ENCODE measurements at regions not wholly inside any gene's neighbourhood (a gene's known extent, or its start where the extent isn't known, plus 50 kb on each side); places are given as distances from the start of the nearest gene placed in this dataset.

GRCh38 chr1:216958569-216958968 lies 235.3 kb upstream of the ESRRG start:
- no peak for DNase-seq (ENCODE audit: low spot score)
- no peak for TF ChIP-seq CTCF (IDR thresholded peaks at IDR 0.05)
- Histone ChIP-seq H3K4me3 (no peak overlapping the region), H3K9me3 (no peaks in the 10 kb centered on the region), H3K36me3 (no peaks in the 10 kb centered on the region), H3K27me3 (replicated peaks; ENCODE audit: insufficient read depth) (no peaks in the 10 kb centered on the region), H3K4me1 (ENCODE audit: control insufficient read depth in 1 of 2, low read depth in 2 of 2) (no peaks in the 10 kb centered on the region), H3K27ac (no peak overlapping the region)
- ATAC-seq (ENCODE audit: insufficient number of reproducible peaks, low FRiP score, low read depth): no peak

GRCh38 chr1:216953495-216953894 lies 230.3 kb upstream of the ESRRG start:
- H3K27ac ChIP-seq: no peak overlapping the region
- no peaks in the 10 kb centered on the region for H3K9me3 ChIP-seq
- no peak for ATAC-seq (ENCODE audit: insufficient number of reproducible peaks, low FRiP score, low read depth)
- no peaks in the 10 kb centered on the region for H3K4me1 ChIP-seq (ENCODE audit: control insufficient read depth in 1 of 2, low read depth in 2 of 2)
- DNase-seq (ENCODE audit: low spot score): no peak
- H3K27me3 ChIP-seq (replicated peaks; ENCODE audit: insufficient read depth): no peaks in the 10 kb centered on the region
- no peak for TF ChIP-seq CTCF (IDR thresholded peaks at IDR 0.05)
- H3K4me3 ChIP-seq: no peak overlapping the region
- H3K36me3 ChIP-seq: no peaks in the 10 kb centered on the region

- Histone ChIP-seq H3K4me3 (no peak overlapping the region), H3K27me3 (replicated peaks; ENCODE audit: insufficient read depth) (no peaks in the 10 kb centered on the region), H3K4me1 (ENCODE audit: control insufficient read depth in 1 of 2, low read depth in 2 of 2) (no peaks in the 10 kb centered on the region), H3K27ac (no peak overlapping the region), H3K9me3 (no peaks in the 10 kb centered on the region), H3K36me3 (no peaks in the 10 kb centered on the region)
- ATAC-seq (ENCODE audit: insufficient number of reproducible peaks, low FRiP score, low read depth) (no peak), DNase-seq (ENCODE audit: low spot score) (no peak)
- TF ChIP-seq CTCF (IDR thresholded peaks at IDR 0.05): no peak
These were observed 229.6 kb upstream of the ESRRG start for GRCh38 chr1:216952864-216953263.

- DNase-seq (ENCODE audit: low spot score) (no peak), ATAC-seq (ENCODE audit: insufficient number of reproducible peaks, low FRiP score, low read depth) (no peak)
- no peak overlapping the region for H3K27ac ChIP-seq
- no peaks in the 10 kb centered on the region for H3K27me3 ChIP-seq (replicated peaks; ENCODE audit: insufficient read depth)
- no peaks in the 10 kb centered on the region for H3K36me3 ChIP-seq
- no peaks in the 10 kb centered on the region for H3K4me1 ChIP-seq (ENCODE audit: control insufficient read depth in 1 of 2, low read depth in 2 of 2)
- H3K9me3 ChIP-seq: no peaks in the 10 kb centered on the region
- H3K4me3 ChIP-seq: no peak overlapping the region
- TF ChIP-seq CTCF (IDR thresholded peaks at IDR 0.05): no peak
These were observed 222.4 kb upstream of the ESRRG start for GRCh38 chr1:216945538-216946080.

- Histone ChIP-seq H3K27ac (no peak overlapping the region), H3K4me1 (ENCODE audit: control insufficient read depth in 1 of 2, low read depth in 2 of 2) (no peaks in the 10 kb centered on the region), H3K36me3 (no peaks in the 10 kb centered on the region), H3K9me3 (no peaks in the 10 kb centered on the region), H3K4me3 (no peak overlapping the region), H3K27me3 (replicated peaks; ENCODE audit: insufficient read depth) (no peaks in the 10 kb centered on the region)
- ATAC-seq (ENCODE audit: insufficient number of reproducible peaks, low FRiP score, low read depth): no peak
- TF ChIP-seq CTCF (IDR thresholded peaks at IDR 0.05): no peak
- DNase-seq (ENCODE audit: low spot score): no peak
These were observed 221.8 kb upstream of the ESRRG start for GRCh38 chr1:216944864-216945510.

Data from thoracic aorta (tissue), 2 donors.